PC-9 (cell line): ENCODE measurements at regions not wholly inside any gene's neighbourhood (a gene's known extent, or its start where the extent isn't known, plus 50 kb on each side); places are given as distances from the start of the nearest gene placed in this dataset.

Source experiments
- BruUV-seq: library from RNA; stranded (reverse); fragments of 400-500 nt; replicated peaks from 2 replicates; lab custom pipeline; 2021; lab: Mats Ljungman, UMichigan
- CTCF ChIA-PET: fragments of 300-600 bp; sonication (Branson Sonifier 250); formaldehyde crosslinking; loops from one replicate; lab custom pipeline; 2022; ENCODE audit warnings: antibody characterized with exemption; lab: Charles Lee
- POLR2A ChIA-PET: fragments of 300-600 bp; sonication (Branson Sonifier 250); formaldehyde crosslinking; loops from one replicate; lab custom pipeline; 2022; ENCODE audit warnings: antibody characterized with exemption; ENCODE audit not compliant: unreplicated experiment; lab: Charles Lee
- DNase-seq, 2 experiments: peaks; one replicate each; pipeline versions ENCODE4 v3.0.0 to v3.0.0-alpha.2; 2015 to 2022; ENCODE audit warnings: mixed read lengths in 1 of 2
- H2AFZ ChIP-seq: fragments of 200-600 bp; sonication (generic); 2 replicates; pipeline ENCODE4 v1.8.1; 2017; ENCODE audit warnings: antibody characterized with exemption
- H3F3A ChIP-seq: fragments of 200-600 bp; sonication (generic); 2 replicates; pipeline ENCODE4 v1.8.1; 2017; ENCODE audit warnings: antibody characterized with exemption, mild to moderate bottlenecking, low read depth; ENCODE audit not compliant: insufficient read depth
- H3K27ac ChIP-seq: fragments of 200-600 bp; sonication (generic); 2 replicates; pipeline ENCODE4 v1.6.1; 2016; ENCODE audit warnings: mixed run types
- H3K27me3 ChIP-seq: fragments of 200-600 bp; sonication (generic); 2 replicates; pipeline ENCODE4 v1.6.1; 2016; ENCODE audit warnings: low read depth, mixed run types; ENCODE audit not compliant: insufficient read depth
- H3K36me3 ChIP-seq: fragments of 200-600 bp; sonication (generic); 2 replicates; pipeline ENCODE4 v1.6.1; 2016; ENCODE audit warnings: low read depth, mixed run types
- H3K4me1 ChIP-seq: fragments of 200-600 bp; sonication (generic); replicated peaks from 2 replicates; pipeline ENCODE4 v1.6.1; 2016; ENCODE audit warnings: mixed run types; ENCODE audit not compliant: insufficient read depth
- H3K4me2 ChIP-seq: fragments of 200-600 bp; sonication (generic); 2 replicates; pipeline ENCODE4 v1.6.1; 2017; ENCODE audit warnings: mixed run types
- H3K4me3 ChIP-seq: fragments of 200-600 bp; sonication (generic); 2 replicates; pipeline ENCODE4 v1.6.1; 2016; ENCODE audit warnings: mixed run types
- H3K79me2 ChIP-seq: fragments of 200-600 bp; sonication (generic); 2 replicates; pipeline ENCODE4 v1.6.1; 2017; ENCODE audit warnings: low read depth, mixed run types
- H3K9me2 ChIP-seq: fragments of 200-600 bp; sonication (generic); 2 replicates; pipeline ENCODE4 v1.8.1; 2017; ENCODE audit warnings: mild to moderate bottlenecking; ENCODE audit not compliant: insufficient read depth
- H3K9me3 ChIP-seq: fragments of 200-600 bp; sonication (generic); 2 replicates; pipeline ENCODE4 v1.8.1; 2016; ENCODE audit warnings: low read depth; ENCODE audit not compliant: insufficient read depth
- H4K20me1 ChIP-seq: fragments of 200-600 bp; sonication (generic); 2 replicates; pipeline ENCODE4 v1.8.1; 2017; ENCODE audit not compliant: insufficient read depth
- CTCF ChIP-seq: fragments of 200-600 bp; sonication (generic); conservative IDR thresholded peaks from 2 replicates; pipeline ENCODE4 v1.6.1; 2017; ENCODE audit warnings: mixed run types, antibody characterized with exemption, mild to moderate bottlenecking, moderate library complexity
- EZH2 ChIP-seq: fragments of 200-600 bp; sonication (generic); IDR thresholded peaks from 2 replicates; pipeline ENCODE4 v1.8.0; 2017; ENCODE audit warnings: antibody characterized with exemption, low read depth
- intact Hi-C: fragments of 100-400 bp; cut with micrococcal nuclease; formaldehyde crosslinking; loops from one replicate; pipeline ENCODE4 v1.10.0; 2022; ENCODE audit not compliant: unreplicated experiment

GRCh38 chr2:9736021-9736420, 105.2 kb upstream of the YWHAQ start:
- intact Hi-C loops: no loop called here
- POLR2A ChIA-PET: no interaction called here
- Histone ChIP-seq H3K27me3 (no peaks in the 10 kb centered on the region), H2AFZ (no peak overlapping the region), H3F3A (peaks cover 8% of the 10 kb centered on the region; the same call in 1 of the 2 replicates), H3K9me3 (0 out of 2 replicates have a peak, but pooled peaks cover 3% of the 10 kb centered on the region), H3K4me2 (no peak overlapping the region), H3K4me1 (0 out of 2 replicates have a peak, but pooled peaks cover 8% of the 10 kb centered on the region), H3K9me2 (no peaks in the 10 kb centered on the region), H3K79me2 (no peaks in the 10 kb centered on the region), H3K36me3 (no peaks in the 10 kb centered on the region), H3K27ac (no peak overlapping the region), H3K4me3 (no peak overlapping the region), H4K20me1 (no peaks in the 10 kb centered on the region)
- CTCF ChIA-PET: no interaction called here
- peak in 1 of 2 experiments; percentile 48 for DNase-seq
- BruUV-seq: no TSS peak
- TF ChIP-seq EZH2 (no peak), CTCF (no peak)

GRCh38 chr2:9737053-9737875, 106.0 kb upstream of the TAF1B start:
- H2AFZ ChIP-seq: no peak overlapping the region
- H3K27ac ChIP-seq: no peak overlapping the region
- intact Hi-C loops: no loop called here
- H4K20me1 ChIP-seq: no peaks in the 10 kb centered on the region
- no peaks in the 10 kb centered on the region for H3K9me2 ChIP-seq
- TF ChIP-seq CTCF (no peak), EZH2 (no peak)
- POLR2A ChIA-PET: no interaction called here
- CTCF ChIA-PET: no interaction called here
- H3K79me2 ChIP-seq: no peaks in the 10 kb centered on the region
- no peak overlapping the region for H3K4me2 ChIP-seq
- H3K27me3 ChIP-seq: no peaks in the 10 kb centered on the region
- H3K4me1 ChIP-seq: 0 out of 2 replicates have a peak, but pooled peaks cover 10% of the 10 kb centered on the region
- BruUV-seq: no TSS peak
- no peaks in the 10 kb centered on the region for H3K36me3 ChIP-seq
- H3F3A ChIP-seq: peaks cover 8% of the 10 kb centered on the region; the same call in 1 of the 2 replicates
- no peak overlapping the region for H3K4me3 ChIP-seq
- no peak for DNase-seq
- H3K9me3 ChIP-seq: 0 out of 2 replicates have a peak, but pooled peaks cover 3% of the 10 kb centered on the region

- H3K4me1 ChIP-seq: 0 out of 2 replicates have a peak, but pooled peaks cover 10% of the 10 kb centered on the region
- intact Hi-C loops: no loop called here
- H3K4me2 ChIP-seq: no peak overlapping the region
- H3K4me3 ChIP-seq: no peak overlapping the region
- no peaks in the 10 kb centered on the region for H3K36me3 ChIP-seq
- no peak overlapping the region for H2AFZ ChIP-seq
- DNase-seq: no peak
- 0 out of 2 replicates have a peak, but pooled peaks cover 3% of the 10 kb centered on the region for H3K9me3 ChIP-seq
- BruUV-seq: no TSS peak
- H3K9me2 ChIP-seq: no peaks in the 10 kb centered on the region
- CTCF ChIA-PET: no interaction called here
- H3K79me2 ChIP-seq: no peaks in the 10 kb centered on the region
- peaks cover 8% of the 10 kb centered on the region; the same call in 1 of the 2 replicates for H3F3A ChIP-seq
- H3K27ac ChIP-seq: no peak overlapping the region
- no peaks in the 10 kb centered on the region for H4K20me1 ChIP-seq
- TF ChIP-seq EZH2 (no peak), CTCF (no peak)
- POLR2A ChIA-PET: no interaction called here
- H3K27me3 ChIP-seq: no peaks in the 10 kb centered on the region
Observed at GRCh38 chr2:9738062-9738461, 105.2 kb upstream of the TAF1B start.
